AG04450 (cell line): ENCODE measurements at regions not wholly inside any gene's neighbourhood (a gene's known extent, or its start where the extent isn't known, plus 50 kb on each side); places are given as distances from the start of the nearest gene placed in this dataset.
"Not testable (repeated sequence)": the region's sequence is repeated elsewhere in the genome, so short reads cannot be mapped to it uniquely, and the experiment has no call there.

Source experiments
- CTCF ChIA-PET: fragments of 300-600, 350-600 bp; formaldehyde crosslinking; extraction: SDS; loops from one replicate; lab custom pipeline; 2022; ENCODE audit warnings: antibody characterized with exemption, inconsistent platforms; lab: Charles Lee
- POLR2A ChIA-PET: fragments of 350-600 bp; formaldehyde crosslinking; extraction: SDS; loops from one replicate; lab custom pipeline; 2021; ENCODE audit warnings: antibody characterized with exemption, inconsistent platforms; lab: Yijun Ruan, JAX
- DNase-seq: peaks from one replicate; pipeline ENCODE4 v3.0.0-alpha.2; 2011; ENCODE audit warnings: low read depth, low spot score
- H3K27ac ChIP-seq: one replicate; pipeline ENCODE4 v1.5.1; 2012; ENCODE audit warnings: low read depth, low read length, control low read depth
- H3K27me3 ChIP-seq: one replicate; pipeline ENCODE4 v1.6.0; 2012; ENCODE audit warnings: low read length; ENCODE audit not compliant: control insufficient read depth, insufficient read depth
- H3K4me3 ChIP-seq: 2 replicates; pipeline ENCODE4 v1.5.1; 2011; ENCODE audit warnings: mild to moderate bottlenecking, low read depth, low read length, control low read depth
- H3K9me3 ChIP-seq: 2 replicates; pipeline ENCODE4 v1.5.1; 2012; ENCODE audit warnings: low read length; ENCODE audit not compliant: control insufficient read depth, insufficient read depth
- TF ChIP-seq, protein P1 (sequence below): IDR thresholded peaks from 2 replicates; pipeline ENCODE4 v1.5.1; 2011; ENCODE audit warnings: low read depth, low read length, control low read depth, inconsistent platforms

DNA sequence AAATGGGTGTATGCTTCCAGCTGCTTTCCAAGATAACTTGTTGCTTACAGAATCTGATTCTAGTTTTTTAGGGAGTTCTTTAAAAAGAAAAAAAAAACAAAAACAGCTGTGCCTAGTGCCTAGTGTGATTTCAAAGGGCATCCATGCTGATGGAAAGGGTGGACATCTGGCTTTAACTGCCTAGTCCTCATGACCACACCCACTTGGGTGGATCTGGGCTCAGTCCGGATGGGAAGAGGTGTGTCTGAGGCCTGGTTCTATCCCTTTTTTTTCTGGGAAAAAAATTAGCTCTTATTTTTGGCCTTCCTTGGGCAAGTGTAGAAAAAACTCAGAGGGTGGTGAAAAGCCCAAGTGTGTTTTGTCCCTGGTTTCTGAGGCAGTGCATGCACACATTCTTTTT lies 132.3 kb upstream of the CDH11 start:
- no peaks in the 10 kb centered on the region for H3K27me3 ChIP-seq
- no peak for DNase-seq
- POLR2A ChIA-PET: no interaction called here
- H3K4me3 ChIP-seq: no peak overlapping the region
- H3K27ac ChIP-seq: no peak overlapping the region
- TF ChIP-seq, protein P1, sequence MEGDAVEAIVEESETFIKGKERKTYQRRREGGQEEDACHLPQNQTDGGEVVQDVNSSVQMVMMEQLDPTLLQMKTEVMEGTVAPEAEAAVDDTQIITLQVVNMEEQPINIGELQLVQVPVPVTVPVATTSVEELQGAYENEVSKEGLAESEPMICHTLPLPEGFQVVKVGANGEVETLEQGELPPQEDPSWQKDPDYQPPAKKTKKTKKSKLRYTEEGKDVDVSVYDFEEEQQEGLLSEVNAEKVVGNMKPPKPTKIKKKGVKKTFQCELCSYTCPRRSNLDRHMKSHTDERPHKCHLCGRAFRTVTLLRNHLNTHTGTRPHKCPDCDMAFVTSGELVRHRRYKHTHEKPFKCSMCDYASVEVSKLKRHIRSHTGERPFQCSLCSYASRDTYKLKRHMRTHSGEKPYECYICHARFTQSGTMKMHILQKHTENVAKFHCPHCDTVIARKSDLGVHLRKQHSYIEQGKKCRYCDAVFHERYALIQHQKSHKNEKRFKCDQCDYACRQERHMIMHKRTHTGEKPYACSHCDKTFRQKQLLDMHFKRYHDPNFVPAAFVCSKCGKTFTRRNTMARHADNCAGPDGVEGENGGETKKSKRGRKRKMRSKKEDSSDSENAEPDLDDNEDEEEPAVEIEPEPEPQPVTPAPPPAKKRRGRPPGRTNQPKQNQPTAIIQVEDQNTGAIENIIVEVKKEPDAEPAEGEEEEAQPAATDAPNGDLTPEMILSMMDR: no peak
- no peaks in the 10 kb centered on the region for H3K9me3 ChIP-seq
- CTCF ChIA-PET: no interaction called here

DNA sequence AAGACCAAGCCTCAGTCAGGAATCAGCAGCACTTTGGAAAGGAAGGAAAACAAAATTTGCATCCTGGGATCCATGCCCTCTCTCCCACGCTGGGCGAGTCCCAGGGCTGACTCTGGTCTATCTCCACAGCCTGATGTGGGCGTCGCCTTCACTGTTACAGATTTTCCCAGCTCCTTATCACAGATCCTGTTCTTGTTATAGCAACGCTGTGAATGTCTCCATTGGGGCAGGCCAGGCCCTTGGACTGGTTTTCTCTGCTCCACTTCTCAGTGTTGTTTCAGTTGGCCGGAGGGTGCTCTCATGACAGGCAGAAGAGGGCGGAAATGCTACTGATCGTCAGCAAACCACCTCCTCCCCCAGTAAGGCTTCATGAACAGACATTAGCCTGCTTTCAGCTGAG lies 127.9 kb upstream of the CDH11 start:
- ChIA-PET POLR2A (no interaction called here), CTCF (no interaction called here)
- Histone ChIP-seq H3K9me3 (no peaks in the 10 kb centered on the region), H3K27ac (no peak overlapping the region), H3K27me3 (no peaks in the 10 kb centered on the region), H3K4me3 (no peak overlapping the region)
- TF ChIP-seq, protein P1: no peak
- DNase-seq: no peak

DNA sequence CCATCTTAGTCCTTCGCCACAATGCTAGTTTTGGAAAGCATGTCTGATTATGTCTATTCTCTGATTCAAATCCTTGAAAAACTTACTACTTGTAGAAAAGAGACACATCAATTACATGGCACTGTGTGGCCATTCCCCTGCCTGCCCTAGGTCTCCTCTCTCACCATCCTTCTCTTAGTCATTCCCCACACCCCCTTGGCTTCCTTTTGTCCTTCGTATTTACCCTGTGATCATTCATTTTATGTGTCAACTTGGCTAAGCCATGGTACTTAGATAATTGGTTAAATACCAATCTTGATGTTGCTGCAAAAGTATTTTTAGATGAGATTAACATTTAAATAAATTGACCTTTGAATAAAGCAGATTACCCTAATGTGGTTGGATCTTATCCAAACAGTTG lies 122.9 kb upstream of the CDH11 start:
- no peaks in the 10 kb centered on the region for H3K27me3 ChIP-seq

DNA sequence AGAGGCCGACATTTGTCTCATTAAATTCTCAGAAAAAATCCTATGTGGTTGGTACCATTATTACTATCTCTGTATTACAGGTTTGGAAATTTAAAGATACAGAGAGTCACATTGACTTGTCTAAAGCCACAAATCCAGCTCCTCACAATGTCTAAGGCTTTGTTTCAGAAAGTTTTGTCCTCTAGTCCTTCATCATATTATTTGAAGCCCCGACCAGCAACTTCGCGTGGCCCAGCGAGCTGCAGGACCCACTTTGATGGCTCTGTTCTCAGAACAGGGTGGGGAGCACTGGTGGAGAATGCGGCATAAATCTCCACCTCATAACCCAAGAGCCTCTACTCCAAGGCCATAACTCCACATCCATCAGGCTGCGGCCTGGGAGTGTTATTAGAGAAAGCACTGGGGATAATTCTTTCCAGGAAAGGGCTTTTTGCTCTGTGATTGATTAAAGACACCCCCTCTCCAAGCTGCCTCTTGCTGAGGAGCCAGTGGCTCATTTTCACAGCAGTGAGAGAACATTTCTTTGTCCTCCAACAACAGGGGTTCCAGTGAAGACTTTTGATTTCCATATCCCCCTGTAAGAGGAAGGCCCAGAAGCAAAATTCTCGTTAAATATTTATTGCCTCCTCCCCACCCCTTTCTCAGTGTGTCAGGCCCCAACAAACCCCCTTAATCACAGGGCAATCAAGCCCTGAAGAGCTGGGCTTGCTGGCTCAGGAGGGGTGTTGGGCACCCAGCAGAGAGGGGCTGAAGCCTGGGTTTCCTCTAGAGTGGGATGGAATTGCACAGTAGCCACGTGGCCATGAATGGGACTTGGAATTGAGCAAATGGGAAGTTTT lies 113.7 kb upstream of the CDH11 start:
- no peak for DNase-seq
- Histone ChIP-seq H3K27ac (no peak overlapping the region), H3K4me3 (no peak overlapping the region), H3K9me3 (no peaks in the 10 kb centered on the region), H3K27me3 (no peaks in the 10 kb centered on the region)
- ChIA-PET POLR2A (no interaction called here), CTCF (no interaction called here)
- TF ChIP-seq, protein P1: no peak

More for the DNA sequence above, 122.9 kb upstream of the CDH11 start:
- Histone ChIP-seq H3K27ac (no peak overlapping the region), H3K9me3 (no peaks in the 10 kb centered on the region), H3K4me3 (no peak overlapping the region)
- DNase-seq: no peak
- POLR2A ChIA-PET: no interaction called here
- CTCF ChIA-PET: no interaction called here
- TF ChIP-seq, protein P1: no peak

DNA sequence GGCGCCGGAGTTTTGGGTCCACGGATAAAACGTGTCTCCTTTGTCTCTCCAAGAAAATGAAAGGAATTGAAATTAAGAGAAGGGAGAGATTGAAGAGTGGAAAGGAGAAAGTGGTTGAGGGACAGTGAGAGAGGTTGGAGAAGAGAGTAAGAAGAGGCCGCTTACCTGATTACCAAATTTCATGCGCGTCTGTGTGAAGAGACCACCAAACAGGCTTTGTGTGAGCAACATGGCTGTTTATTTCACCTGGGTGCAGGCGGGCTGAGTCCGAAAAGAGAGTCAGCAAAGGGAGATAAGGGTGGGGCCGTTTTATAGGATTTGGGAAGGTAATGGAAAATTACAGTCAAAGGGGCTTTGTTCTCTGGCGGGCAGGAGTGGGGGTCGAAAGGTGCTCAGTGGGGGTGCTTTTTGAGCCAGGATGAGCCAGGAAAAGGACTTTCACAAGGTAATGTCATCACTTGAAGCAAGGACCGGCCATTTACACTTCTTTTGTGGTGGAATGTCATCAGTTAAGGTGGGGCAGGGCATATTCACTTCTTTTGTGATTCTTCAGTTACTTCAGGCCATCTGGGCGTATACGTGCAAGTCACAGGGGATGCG lies 113.0 kb upstream of the CDH11 start:
- CTCF ChIA-PET, H3K4me3 ChIP-seq, DNase-seq, H3K27me3 ChIP-seq, POLR2A ChIA-PET, H3K9me3 ChIP-seq, H3K27ac ChIP-seq: not testable (repeated sequence)
